DOHH2 (cell line): ENCODE measurements at regions not wholly inside any gene's neighbourhood (a gene's known extent, or its start where the extent isn't known, plus 50 kb on each side); places are given as distances from the start of the nearest gene placed in this dataset.

Experiments
- EZH2phosphoT487 ChIP-seq: fragments of 200-600 bp; sonication (generic); IDR thresholded peaks from 2 replicates; pipeline ENCODE4 v1.6.1; 2017; ENCODE audit warnings: borderline replicate concordance, mild to moderate bottlenecking, antibody characterized with exemption, low read length, moderate library complexity, mixed read lengths
- TF ChIP-seq, protein P1 (sequence below): fragments of 200-600 bp; sonication (generic); IDR thresholded peaks from one replicate; pipeline ENCODE4 v1.5.1; 2014; ENCODE audit warnings: antibody characterized with exemption, mild to moderate bottlenecking, low read depth, low read length; ENCODE audit not compliant: poor library complexity, severe bottlenecking

DNA sequence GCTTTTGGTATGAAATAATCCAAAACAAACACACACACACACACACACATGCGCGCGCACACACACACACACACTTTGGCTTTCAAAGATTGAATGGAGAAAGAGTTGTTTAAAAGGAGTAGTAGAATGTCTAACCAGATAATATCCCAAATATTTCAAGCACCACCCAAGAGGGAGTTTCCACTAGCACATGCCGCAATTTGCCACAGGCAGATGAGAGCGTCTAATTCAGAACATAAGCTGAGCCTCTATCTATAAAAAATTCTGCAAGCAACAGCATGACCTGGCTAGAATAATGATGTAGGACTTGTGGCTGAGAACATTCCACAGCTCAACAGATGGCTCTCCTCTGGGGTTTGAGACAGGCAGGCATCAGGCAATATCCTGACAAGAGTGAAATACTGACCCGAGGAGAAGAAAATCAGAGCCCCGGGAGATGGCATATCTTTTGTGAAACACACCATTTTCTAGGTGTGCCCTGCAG is 302.5 kb upstream of the GADL1 start:
- TF ChIP-seq, protein P1, sequence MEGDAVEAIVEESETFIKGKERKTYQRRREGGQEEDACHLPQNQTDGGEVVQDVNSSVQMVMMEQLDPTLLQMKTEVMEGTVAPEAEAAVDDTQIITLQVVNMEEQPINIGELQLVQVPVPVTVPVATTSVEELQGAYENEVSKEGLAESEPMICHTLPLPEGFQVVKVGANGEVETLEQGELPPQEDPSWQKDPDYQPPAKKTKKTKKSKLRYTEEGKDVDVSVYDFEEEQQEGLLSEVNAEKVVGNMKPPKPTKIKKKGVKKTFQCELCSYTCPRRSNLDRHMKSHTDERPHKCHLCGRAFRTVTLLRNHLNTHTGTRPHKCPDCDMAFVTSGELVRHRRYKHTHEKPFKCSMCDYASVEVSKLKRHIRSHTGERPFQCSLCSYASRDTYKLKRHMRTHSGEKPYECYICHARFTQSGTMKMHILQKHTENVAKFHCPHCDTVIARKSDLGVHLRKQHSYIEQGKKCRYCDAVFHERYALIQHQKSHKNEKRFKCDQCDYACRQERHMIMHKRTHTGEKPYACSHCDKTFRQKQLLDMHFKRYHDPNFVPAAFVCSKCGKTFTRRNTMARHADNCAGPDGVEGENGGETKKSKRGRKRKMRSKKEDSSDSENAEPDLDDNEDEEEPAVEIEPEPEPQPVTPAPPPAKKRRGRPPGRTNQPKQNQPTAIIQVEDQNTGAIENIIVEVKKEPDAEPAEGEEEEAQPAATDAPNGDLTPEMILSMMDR, result no peak
- no peak for TF ChIP-seq EZH2phosphoT487
